HL-60 (cell line): ENCODE measurements at regions not wholly inside any gene's neighbourhood (a gene's known extent, or its start where the extent isn't known, plus 50 kb on each side); places are given as distances from the start of the nearest gene placed in this dataset.

Source experiments
- GABPA ChIP-seq: IDR thresholded peaks from 2 replicates; pipeline ENCODE4 v1.6.1; 2012; ENCODE audit warnings: low read depth
- POLR2AphosphoS5 ChIP-seq: IDR thresholded peaks from 2 replicates; pipeline ENCODE4 v1.6.1; 2012; ENCODE audit warnings: low read depth
- TF ChIP-seq, protein P1 (sequence below): IDR thresholded peaks from one replicate; pipeline ENCODE4 v1.5.1; 2011; ENCODE audit warnings: low read length, control low read depth, inconsistent platforms; ENCODE audit not compliant: insufficient read depth
- TF ChIP-seq, protein P2 (sequence below): IDR thresholded peaks from 2 replicates; pipeline ENCODE4 v1.6.1; 2012; ENCODE audit warnings: low read depth; ENCODE audit not compliant: insufficient replicate concordance

DNA sequence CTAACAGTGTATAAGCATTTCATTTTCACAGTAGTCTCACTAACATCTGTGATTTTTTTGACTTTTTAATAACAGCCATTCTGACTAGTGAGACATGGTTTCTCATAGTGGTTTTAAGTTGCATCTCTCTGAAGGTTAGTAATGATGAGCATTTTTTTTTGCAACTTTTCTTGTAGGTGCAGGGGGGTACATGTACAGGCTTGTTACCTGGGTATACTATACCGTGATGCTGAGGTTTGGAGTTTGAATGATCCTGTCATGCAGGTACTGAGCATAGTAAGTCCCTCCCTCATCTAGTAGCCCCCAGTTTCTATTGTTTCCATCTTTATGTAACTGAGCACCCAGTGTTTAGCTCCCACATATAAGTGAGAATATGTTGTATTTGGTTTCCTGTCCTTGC, 444.6 kb upstream of the DAB2 start:
- TF ChIP-seq, protein P1, sequence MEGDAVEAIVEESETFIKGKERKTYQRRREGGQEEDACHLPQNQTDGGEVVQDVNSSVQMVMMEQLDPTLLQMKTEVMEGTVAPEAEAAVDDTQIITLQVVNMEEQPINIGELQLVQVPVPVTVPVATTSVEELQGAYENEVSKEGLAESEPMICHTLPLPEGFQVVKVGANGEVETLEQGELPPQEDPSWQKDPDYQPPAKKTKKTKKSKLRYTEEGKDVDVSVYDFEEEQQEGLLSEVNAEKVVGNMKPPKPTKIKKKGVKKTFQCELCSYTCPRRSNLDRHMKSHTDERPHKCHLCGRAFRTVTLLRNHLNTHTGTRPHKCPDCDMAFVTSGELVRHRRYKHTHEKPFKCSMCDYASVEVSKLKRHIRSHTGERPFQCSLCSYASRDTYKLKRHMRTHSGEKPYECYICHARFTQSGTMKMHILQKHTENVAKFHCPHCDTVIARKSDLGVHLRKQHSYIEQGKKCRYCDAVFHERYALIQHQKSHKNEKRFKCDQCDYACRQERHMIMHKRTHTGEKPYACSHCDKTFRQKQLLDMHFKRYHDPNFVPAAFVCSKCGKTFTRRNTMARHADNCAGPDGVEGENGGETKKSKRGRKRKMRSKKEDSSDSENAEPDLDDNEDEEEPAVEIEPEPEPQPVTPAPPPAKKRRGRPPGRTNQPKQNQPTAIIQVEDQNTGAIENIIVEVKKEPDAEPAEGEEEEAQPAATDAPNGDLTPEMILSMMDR = no peak
- TF ChIP-seq GABPA (no peak), POLR2AphosphoS5 (no peak)
- TF ChIP-seq, protein P2, sequence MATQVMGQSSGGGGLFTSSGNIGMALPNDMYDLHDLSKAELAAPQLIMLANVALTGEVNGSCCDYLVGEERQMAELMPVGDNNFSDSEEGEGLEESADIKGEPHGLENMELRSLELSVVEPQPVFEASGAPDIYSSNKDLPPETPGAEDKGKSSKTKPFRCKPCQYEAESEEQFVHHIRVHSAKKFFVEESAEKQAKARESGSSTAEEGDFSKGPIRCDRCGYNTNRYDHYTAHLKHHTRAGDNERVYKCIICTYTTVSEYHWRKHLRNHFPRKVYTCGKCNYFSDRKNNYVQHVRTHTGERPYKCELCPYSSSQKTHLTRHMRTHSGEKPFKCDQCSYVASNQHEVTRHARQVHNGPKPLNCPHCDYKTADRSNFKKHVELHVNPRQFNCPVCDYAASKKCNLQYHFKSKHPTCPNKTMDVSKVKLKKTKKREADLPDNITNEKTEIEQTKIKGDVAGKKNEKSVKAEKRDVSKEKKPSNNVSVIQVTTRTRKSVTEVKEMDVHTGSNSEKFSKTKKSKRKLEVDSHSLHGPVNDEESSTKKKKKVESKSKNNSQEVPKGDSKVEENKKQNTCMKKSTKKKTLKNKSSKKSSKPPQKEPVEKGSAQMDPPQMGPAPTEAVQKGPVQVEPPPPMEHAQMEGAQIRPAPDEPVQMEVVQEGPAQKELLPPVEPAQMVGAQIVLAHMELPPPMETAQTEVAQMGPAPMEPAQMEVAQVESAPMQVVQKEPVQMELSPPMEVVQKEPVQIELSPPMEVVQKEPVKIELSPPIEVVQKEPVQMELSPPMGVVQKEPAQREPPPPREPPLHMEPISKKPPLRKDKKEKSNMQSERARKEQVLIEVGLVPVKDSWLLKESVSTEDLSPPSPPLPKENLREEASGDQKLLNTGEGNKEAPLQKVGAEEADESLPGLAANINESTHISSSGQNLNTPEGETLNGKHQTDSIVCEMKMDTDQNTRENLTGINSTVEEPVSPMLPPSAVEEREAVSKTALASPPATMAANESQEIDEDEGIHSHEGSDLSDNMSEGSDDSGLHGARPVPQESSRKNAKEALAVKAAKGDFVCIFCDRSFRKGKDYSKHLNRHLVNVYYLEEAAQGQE = no peak
